Keratinocyte (primary cell): ENCODE measurements at regions not wholly inside any gene's neighbourhood (a gene's known extent, or its start where the extent isn't known, plus 50 kb on each side); places are given as distances from the start of the nearest gene placed in this dataset.

ENCODE experiments used
- DNase-seq: peaks from one replicate; pipeline ENCODE4 v3.0.0-alpha.2; 2011; ENCODE audit warnings: low read depth, missing footprints, low spot score
- FAIRE-seq: peaks from 2 replicates; lab custom pipeline; 2011; peaks lifted over from hg19 to GRCh38; lab: Jason Lieb, UNC
- H2AFZ ChIP-seq: 2 replicates; pipeline ENCODE4 v1.6.0; 2012; ENCODE audit warnings: low read length, control low read depth, inconsistent platforms; ENCODE audit not compliant: control insufficient read depth
- H3K27ac ChIP-seq: 2 replicates; pipeline ENCODE4 v1.5.1; 2011; ENCODE audit warnings: low read length; ENCODE audit not compliant: control insufficient read depth, insufficient read depth
- H3K27me3 ChIP-seq: 3 replicates; pipeline ENCODE4 v1.6.0; 2011; ENCODE audit warnings: low read length; ENCODE audit not compliant: control insufficient read depth, insufficient read depth; ENCODE audit errors: extremely low read depth
- H3K36me3 ChIP-seq, 2 experiments: 2 replicates in 1 of 2; 3 replicates in 1 of 2; pipeline ENCODE4 v1.5.1; 2011; ENCODE audit warnings: low read length in 2 of 2, mild to moderate bottlenecking in 1 of 2; ENCODE audit not compliant: control insufficient read depth in 2 of 2, insufficient read depth in 2 of 2; ENCODE audit errors: extremely low read depth in 1 of 2
- H3K4me1 ChIP-seq: 3 replicates; pipeline ENCODE4 v1.5.1; 2011; ENCODE audit warnings: low read length; ENCODE audit not compliant: control insufficient read depth, insufficient read depth; ENCODE audit errors: extremely low read depth
- H3K4me2 ChIP-seq: 3 replicates; pipeline ENCODE4 v1.6.0; 2011; ENCODE audit warnings: low read depth, low read length; ENCODE audit not compliant: control insufficient read depth, insufficient read depth; ENCODE audit errors: extremely low read depth
- H3K4me3 ChIP-seq, 3 experiments: fragments of 200-600 bp in 1 of 3; sonication (generic) in 1 of 3; 2 replicates in 2 of 3; 3 replicates in 1 of 3; pipeline ENCODE4 v1.5.1; 2011 to 2016; ENCODE audit warnings: low read length in 3 of 3, mild to moderate bottlenecking in 3 of 3, control low read depth in 2 of 3, inconsistent platforms in 1 of 3, low read depth in 1 of 3, mixed read lengths in 1 of 3, mixed run types in 1 of 3, moderate library complexity in 1 of 3; ENCODE audit not compliant: control insufficient read depth in 2 of 3, insufficient read depth in 2 of 3; ENCODE audit errors: extremely low read depth in 1 of 3
- H3K79me2 ChIP-seq: 2 replicates; pipeline ENCODE4 v1.6.0; 2012; ENCODE audit warnings: low read length; ENCODE audit not compliant: control insufficient read depth, insufficient read depth
- H3K9ac ChIP-seq: 3 replicates; pipeline ENCODE4 v1.6.0; 2011; ENCODE audit warnings: low read length; ENCODE audit not compliant: control insufficient read depth, insufficient read depth; ENCODE audit errors: extremely low read depth
- H3K9me1 ChIP-seq: 3 replicates; pipeline ENCODE4 v1.6.0; 2011; ENCODE audit warnings: low read length; ENCODE audit not compliant: control insufficient read depth, insufficient read depth; ENCODE audit errors: extremely low read depth
- H3K9me3 ChIP-seq: 2 replicates; pipeline ENCODE4 v1.5.1; 2012; ENCODE audit warnings: low read depth, low read length; ENCODE audit not compliant: control insufficient read depth
- H4K20me1 ChIP-seq: 3 replicates; pipeline ENCODE4 v1.6.0; 2011; ENCODE audit warnings: low read length; ENCODE audit not compliant: control insufficient read depth, insufficient read depth; ENCODE audit errors: extremely low read depth
- CTCF ChIP-seq, 3 experiments: IDR thresholded peaks in 1 of 3; conservative IDR thresholded peaks in 1 of 3; optimal IDR thresholded peaks in 1 of 3; 2 replicates in 2 of 3; 3 replicates in 1 of 3; pipeline versions ENCODE3 to v1.5.1; 2011; ENCODE audit warnings: low read length in 3 of 3, mild to moderate bottlenecking in 3 of 3, moderate library complexity in 2 of 3, control low read depth in 1 of 3, inconsistent platforms in 1 of 3; ENCODE audit not compliant: insufficient read depth in 2 of 3; ENCODE audit errors: extremely low read depth in 1 of 3
- EZH2 ChIP-seq: IDR thresholded peaks from one replicate; pipeline ENCODE4 v1.6.1; 2012; ENCODE audit warnings: inconsistent platforms, mild to moderate bottlenecking, low read length, moderate library complexity
- dilution Hi-C: fragments of 300-500 bp; cut with MboI; formaldehyde crosslinking; loops from one replicate; pipeline ENCODE4 v1.7.0; 2020; ENCODE audit warnings: low sequenced_read_pairs; ENCODE audit not compliant: extremely low pct_ligation_motif_present

- H3K4me1 ChIP-seq = no peaks in the 10 kb centered on the region
- no peaks in the 10 kb centered on the region for H3K9me1 ChIP-seq
- no peaks in the 10 kb centered on the region for H3K27me3 ChIP-seq
- no peak overlapping the region for H3K4me3 ChIP-seq
- no peaks in the 10 kb centered on the region for H3K9me3 ChIP-seq
- DNase-seq = no peak
- no peak overlapping the region for H3K27ac ChIP-seq
- no peaks in the 10 kb centered on the region for H3K79me2 ChIP-seq
- no peaks in the 10 kb centered on the region for H4K20me1 ChIP-seq
- H3K4me2 ChIP-seq = no peak overlapping the region
- TF ChIP-seq CTCF (optimal IDR thresholded peaks at IDR 0.05 in 1 of 3, IDR thresholded peaks at IDR 0.05 in 1 of 3, conservative IDR thresholded peaks at IDR 0.05 in 1 of 3; ENCODE audit: extremely low read depth in 1 of 3, insufficient read depth in 2 of 3, low read length in 3 of 3) = peak in 2 of 3 experiments; percentile 52 to 60
- no peak for TF ChIP-seq EZH2
- no peak overlapping the region for H3K9ac ChIP-seq
- H2AFZ ChIP-seq = no peak overlapping the region
- H3K36me3 ChIP-seq = no peaks in the 10 kb centered on the region
- FAIRE-seq = no peak
- dilution Hi-C loops = no loop called here
These were observed 585.7 kb upstream of the CAMK1G start for GRCh38 chr1:208997726-208998312.

GRCh38 chr1:209008586-209008985, 574.9 kb upstream of the CAMK1G start:
- FAIRE-seq (no peak), DNase-seq (no peak)
- no peaks in the 10 kb centered on the region for H3K9me1 ChIP-seq
- no peak overlapping the region for H3K27ac ChIP-seq
- no peak overlapping the region for H2AFZ ChIP-seq
- no peaks in the 10 kb centered on the region for H3K9me3 ChIP-seq
- H3K79me2 ChIP-seq = no peaks in the 10 kb centered on the region
- dilution Hi-C loops = no loop called here
- TF ChIP-seq CTCF (optimal IDR thresholded peaks at IDR 0.05 in 1 of 3, IDR thresholded peaks at IDR 0.05 in 1 of 3, conservative IDR thresholded peaks at IDR 0.05 in 1 of 3; ENCODE audit: extremely low read depth in 1 of 3, insufficient read depth in 2 of 3, low read length in 3 of 3) (no peak), EZH2 (no peak)
- H3K27me3 ChIP-seq = no peaks in the 10 kb centered on the region
- no peak overlapping the region for H3K4me2 ChIP-seq
- H3K9ac ChIP-seq = no peak overlapping the region
- H3K36me3 ChIP-seq = no peaks in the 10 kb centered on the region
- H3K4me1 ChIP-seq = peaks cover 4% of the 10 kb centered on the region
- H4K20me1 ChIP-seq = no peaks in the 10 kb centered on the region
- no peak overlapping the region for H3K4me3 ChIP-seq
